Sigmoid colon (tissue), 6 donors: ENCODE measurements at regions not wholly inside any gene's neighbourhood (a gene's known extent, or its start where the extent isn't known, plus 50 kb on each side); places are given as distances from the start of the nearest gene placed in this dataset.

Source experiments
- DNase-seq: peaks from one replicate; pipeline ENCODE4 v3.0.0-alpha.2; 2019
- H3K27ac ChIP-seq, 4 donors: fragments of 200-600 bp; sonication (generic); one replicate each; pipeline ENCODE4 v1.5.1; 2016 to 2019; ENCODE audit warnings: mild to moderate bottlenecking in 1 of 4
- H3K27me3 ChIP-seq, 3 donors: fragments of 200-600 bp; sonication (generic); one replicate each; pipeline ENCODE4 v1.5.1; 2019; ENCODE audit warnings: mild to moderate bottlenecking in 1 of 3
- H3K36me3 ChIP-seq, 4 donors: fragments of 200-600 bp; sonication (generic); one replicate each; pipeline ENCODE4 v1.5.1; 2016 to 2019
- H3K4me1 ChIP-seq, 4 donors: fragments of 200-600 bp; sonication (generic); one replicate each; pipeline ENCODE4 v1.5.1; 2017 to 2019
- H3K4me3 ChIP-seq, 4 donors: fragments of 200-600 bp; sonication (generic); one replicate each; pipeline ENCODE4 v1.5.1; 2017 to 2019; ENCODE audit warnings: mild to moderate bottlenecking in 2 of 4, moderate library complexity in 1 of 4
- H3K9me3 ChIP-seq, 4 donors: fragments of 200-600 bp in 3 of 4; sonication (generic) in 3 of 4; one replicate each; pipeline versions ENCODE4 v1.5.1 to v1.6.1; 2013 to 2019
- CTCF ChIP-seq, 4 experiments: fragments of 450-650 bp in 3 of 4; fragments of 200-600 bp in 1 of 4; IDR thresholded peaks; one replicate each; pipeline ENCODE4 v1.5.1; 2016 to 2019; ENCODE audit warnings: antibody characterized with exemption in 4 of 4, mild to moderate bottlenecking in 3 of 4, moderate library complexity in 2 of 4
- EP300 ChIP-seq, 4 donors: sonication (generic); formaldehyde crosslinking; IDR thresholded peaks; one replicate each; pipeline ENCODE4 v1.6.1; 2017; ENCODE audit warnings: antibody characterized with exemption in 4 of 4
- POLR2A ChIP-seq, 2 donors: fragments of 450-650 bp; IDR thresholded peaks; one replicate each; pipeline ENCODE4 v1.6.1; 2016; ENCODE audit warnings: antibody characterized with exemption in 2 of 2, mild to moderate bottlenecking in 2 of 2, moderate library complexity in 2 of 2
- POLR2AphosphoS5 ChIP-seq, 4 donors: sonication (generic); formaldehyde crosslinking; IDR thresholded peaks; one replicate each; pipeline ENCODE4 v1.6.1; 2017; ENCODE audit warnings: antibody characterized with exemption in 4 of 4
- WGBS, 2 donors: extraction: QIAGEN DNeasy Blood & Tissue Kit; methylation state at CpG; one replicate each; pipeline ENCODE4 v1.1.7; 2013; 5-methylcytosine and 5-hydroxymethylcytosine counted together
- intact Hi-C: fragments of 100-400 bp; cut with DNase I; formaldehyde crosslinking; loops from one replicate; pipeline ENCODE4 v1.15.1; 2023
- donor health status: healthy with polysubstance abuse.
- donor health status: healthy.

GRCh38 chr19:31114585-31114984, 234.7 kb downstream of the TSHZ3 start:
- TF ChIP-seq CTCF (IDR thresholded peaks at IDR 0.05) (no peak), POLR2A (IDR thresholded peaks at IDR 0.05) (no peak), POLR2AphosphoS5 (IDR thresholded peaks at IDR 0.05) (no peak), EP300 (IDR thresholded peaks at IDR 0.05) (no peak)
- Histone ChIP-seq H3K4me3 (no peak overlapping the region), H3K36me3 (no peaks in the 10 kb centered on the region), H3K27me3 (no peaks in the 10 kb centered on the region), H3K9me3 (no peaks in the 10 kb centered on the region), H3K27ac (no peak overlapping the region), H3K4me1 (peaks cover 0 to 23% (median 16%) of the 10 kb centered on the region in 4 donors)
- intact Hi-C loops = loop anchor here (5.0 kb wide), 1 partner anchor 928 kb away; no protein-coding TSS in a partner anchor
- no peak for DNase-seq

GRCh38 chr19:31113293-31113692, 235.9 kb downstream of the TSHZ3 start:
- no peak overlapping the region for H3K27ac ChIP-seq
- no peaks in the 10 kb centered on the region for H3K36me3 ChIP-seq
- 9 to 46% methylated on average over 1 of the region's 1 CpG for WGBS, 2 donors
- H3K9me3 ChIP-seq = no peaks in the 10 kb centered on the region
- peaks cover 0 to 19% (median 9%) of the 10 kb centered on the region in 4 donors for H3K4me1 ChIP-seq
- intact Hi-C loops = loop anchor here (5.0 kb wide), 1 partner anchor 929 kb away; no protein-coding TSS in a partner anchor
- H3K4me3 ChIP-seq = no peak overlapping the region
- TF ChIP-seq POLR2A (IDR thresholded peaks at IDR 0.05) = no peak
- TF ChIP-seq EP300 (IDR thresholded peaks at IDR 0.05) = no peak
- no peak for TF ChIP-seq POLR2AphosphoS5 (IDR thresholded peaks at IDR 0.05)
- TF ChIP-seq CTCF (IDR thresholded peaks at IDR 0.05) = no peak
- H3K27me3 ChIP-seq = no peaks in the 10 kb centered on the region
- no peak for DNase-seq

- Histone ChIP-seq H3K27me3 (no peaks in the 10 kb centered on the region), H3K4me1 (peaks cover 0 to 19% (median 8%) of the 10 kb centered on the region in 4 donors), H3K27ac (no peak overlapping the region), H3K36me3 (no peaks in the 10 kb centered on the region), H3K9me3 (no peaks in the 10 kb centered on the region), H3K4me3 (no peak overlapping the region)
- WGBS, 2 donors = 93 to 94% methylated on average over 9 of the region's 9 CpGs
- intact Hi-C loops = loop anchor here (5.0 kb wide), 1 partner anchor 930 kb away; no protein-coding TSS in a partner anchor
- peak; percentile 27 for DNase-seq
- TF ChIP-seq EP300 (IDR thresholded peaks at IDR 0.05) (no peak), CTCF (IDR thresholded peaks at IDR 0.05) (no peak), POLR2A (IDR thresholded peaks at IDR 0.05) (no peak), POLR2AphosphoS5 (IDR thresholded peaks at IDR 0.05) (no peak)
Measured at GRCh38 chr19:31112158-31112557, 237.1 kb downstream of the TSHZ3 start.

- WGBS, 2 donors = 85 to 92% methylated on average over 3 of the region's 3 CpGs
- no peak overlapping the region for H3K27ac ChIP-seq
- H3K4me3 ChIP-seq = no peak overlapping the region
- no peaks in the 10 kb centered on the region for H3K9me3 ChIP-seq
- H3K27me3 ChIP-seq = no peaks in the 10 kb centered on the region
- no peaks in the 10 kb centered on the region for H3K36me3 ChIP-seq
- no peak for DNase-seq
- peaks cover 0 to 19% (median 8%) of the 10 kb centered on the region in 4 donors for H3K4me1 ChIP-seq
- intact Hi-C loops = loop anchor here (5.0 kb wide), 1 partner anchor 931 kb away; no protein-coding TSS in a partner anchor
- no peak for TF ChIP-seq POLR2AphosphoS5 (IDR thresholded peaks at IDR 0.05)
- no peak for TF ChIP-seq CTCF (IDR thresholded peaks at IDR 0.05)
- TF ChIP-seq EP300 (IDR thresholded peaks at IDR 0.05) = no peak
- TF ChIP-seq POLR2A (IDR thresholded peaks at IDR 0.05) = no peak
Measured at GRCh38 chr19:31111741-31112140, 237.5 kb downstream of the TSHZ3 start.

GRCh38 chr19:31110336-31110735, 238.9 kb downstream of the TSHZ3 start:
- TF ChIP-seq POLR2AphosphoS5 (IDR thresholded peaks at IDR 0.05) (no peak), CTCF (IDR thresholded peaks at IDR 0.05) (peak in 2 of 4 experiments; percentile 13 to 38), POLR2A (IDR thresholded peaks at IDR 0.05) (no peak)
- no peak overlapping the region for H3K4me3 ChIP-seq
- H3K27ac ChIP-seq = peak overlapping the region in 1 of 4 donors; percentile 21
- WGBS, 2 donors = 77 to 87% methylated on average over 5 of the region's 5 CpGs
- intact Hi-C loops = loop anchor here (5.0 kb wide), 1 partner anchor 932 kb away; no protein-coding TSS in a partner anchor
- H3K27me3 ChIP-seq = no peaks in the 10 kb centered on the region
- peaks cover 0 to 19% (median 8%) of the 10 kb centered on the region in 4 donors for H3K4me1 ChIP-seq
- H3K9me3 ChIP-seq = no peaks in the 10 kb centered on the region
- no peaks in the 10 kb centered on the region for H3K36me3 ChIP-seq
- no peak for DNase-seq
